ENCODE measurements at regions not wholly inside any gene's neighbourhood (a gene's known extent, or its start where the extent isn't known, plus 50 kb on each side); places are given as distances from the start of the nearest gene placed in this dataset.

GRCh38 chr4:129353490-129353889 is 257.5 kb downstream of the C4orf33 start:
- TF ChIP-seq EP300 (IDR thresholded peaks at IDR 0.05): no peak
- no peak for TF ChIP-seq POLR2AphosphoS5 (IDR thresholded peaks at IDR 0.05)
- TF ChIP-seq CTCF (IDR thresholded peaks at IDR 0.05): no peak
- TF ChIP-seq POLR2A (IDR thresholded peaks at IDR 0.05): no peak
- Histone ChIP-seq H3K27me3 (no peaks in the 10 kb centered on the region), H3K4me3 (no peak overlapping the region), H3K27ac (no peak overlapping the region), H3K9me3 (no peaks in the 10 kb centered on the region), H3K4me1 (peaks cover 0 to 15% (median 9%) of the 10 kb centered on the region in 3 donors), H3K36me3 (no peaks in the 10 kb centered on the region)
- no peak for ATAC-seq
- 92 to 100% methylated on average over 1 of the region's 1 CpG for WGBS, 2 donors (ENCODE audit: low coverage in 1 of 2)

GRCh38 chr4:129355031-129355430 is 259.1 kb downstream of the C4orf33 start:
- H3K9me3 ChIP-seq: no peaks in the 10 kb centered on the region
- TF ChIP-seq POLR2A (IDR thresholded peaks at IDR 0.05): no peak
- no peak for TF ChIP-seq POLR2AphosphoS5 (IDR thresholded peaks at IDR 0.05)
- TF ChIP-seq EP300 (IDR thresholded peaks at IDR 0.05): no peak
- no peak for TF ChIP-seq CTCF (IDR thresholded peaks at IDR 0.05)
- peaks cover 0 to 20% (median 9%) of the 10 kb centered on the region in 3 donors for H3K4me1 ChIP-seq
- H3K27ac ChIP-seq: no peak overlapping the region
- no peak overlapping the region for H3K4me3 ChIP-seq
- H3K27me3 ChIP-seq: no peaks in the 10 kb centered on the region
- no peaks in the 10 kb centered on the region for H3K36me3 ChIP-seq
- no peak for ATAC-seq
- WGBS, 2 donors (ENCODE audit: low coverage in 1 of 2): 61 to 63% methylated on average over 3 of the region's 3 CpGs

GRCh38 chr4:129355516-129355915 is 259.6 kb downstream of the C4orf33 start:
- Histone ChIP-seq H3K27ac (no peak overlapping the region), H3K36me3 (no peaks in the 10 kb centered on the region), H3K27me3 (no peaks in the 10 kb centered on the region), H3K9me3 (no peaks in the 10 kb centered on the region), H3K4me3 (no peak overlapping the region), H3K4me1 (peaks cover 0 to 20% (median 9%) of the 10 kb centered on the region in 3 donors)
- no peak for TF ChIP-seq CTCF (IDR thresholded peaks at IDR 0.05)
- no peak for TF ChIP-seq POLR2AphosphoS5 (IDR thresholded peaks at IDR 0.05)
- TF ChIP-seq EP300 (IDR thresholded peaks at IDR 0.05): no peak
- TF ChIP-seq POLR2A (IDR thresholded peaks at IDR 0.05): no peak
- peak; percentile 16 for ATAC-seq
- WGBS, 2 donors (ENCODE audit: low coverage in 1 of 2): 50 to 68% methylated on average over 3 to 4 of the region's 4 CpGs

GRCh38 chr4:129358571-129358970 is 262.6 kb downstream of the C4orf33 start:
- no peak for ATAC-seq
- Histone ChIP-seq H3K27ac (no peak overlapping the region), H3K9me3 (no peaks in the 10 kb centered on the region), H3K4me1 (peaks cover 0 to 29% (median 9%) of the 10 kb centered on the region in 3 donors), H3K4me3 (no peak overlapping the region), H3K36me3 (no peaks in the 10 kb centered on the region), H3K27me3 (no peaks in the 10 kb centered on the region)
- no peak for TF ChIP-seq POLR2A (IDR thresholded peaks at IDR 0.05)
- no peak for TF ChIP-seq EP300 (IDR thresholded peaks at IDR 0.05)
- TF ChIP-seq POLR2AphosphoS5 (IDR thresholded peaks at IDR 0.05): no peak
- no peak for TF ChIP-seq CTCF (IDR thresholded peaks at IDR 0.05)

- peaks cover 0 to 34% (median 9%) of the 10 kb centered on the region in 3 donors for H3K4me1 ChIP-seq
- no peaks in the 10 kb centered on the region for H3K27me3 ChIP-seq
- no peak overlapping the region for H3K4me3 ChIP-seq
- H3K27ac ChIP-seq: no peak overlapping the region
- TF ChIP-seq POLR2AphosphoS5 (IDR thresholded peaks at IDR 0.05): no peak
- TF ChIP-seq EP300 (IDR thresholded peaks at IDR 0.05): no peak
- no peak for TF ChIP-seq CTCF (IDR thresholded peaks at IDR 0.05)
- no peak for TF ChIP-seq POLR2A (IDR thresholded peaks at IDR 0.05)
- H3K9me3 ChIP-seq: no peaks in the 10 kb centered on the region
- H3K36me3 ChIP-seq: no peaks in the 10 kb centered on the region
- no peak for ATAC-seq
Measured at GRCh38 chr4:129359461-129359860, 263.5 kb downstream of the C4orf33 start.

All from gastroesophageal sphincter (tissue), 4 donors.